CD14-positive monocyte (primary cell): ENCODE measurements at regions not wholly inside any gene's neighbourhood (a gene's known extent, or its start where the extent isn't known, plus 50 kb on each side); places are given as distances from the start of the nearest gene placed in this dataset.

ENCODE experiments used
- DNase-seq, 3 donors: peaks; one replicate each; pipeline ENCODE4 v3.0.0-alpha.2; 2011 to 2022
- H2AFZ ChIP-seq: 2 replicates; pipeline ENCODE4 v1.6.0; 2012; ENCODE audit warnings: mild to moderate bottlenecking, low read depth, low read length, inconsistent platforms; ENCODE audit not compliant: insufficient read depth, poor library complexity, severe bottlenecking
- H3K27ac ChIP-seq, 2 donors: 1 replicate in 1 of 2; 2 replicates in 1 of 2; pipeline ENCODE4 v1.5.1; 2012 to 2013; ENCODE audit warnings: low read length in 2 of 2, control low read depth in 1 of 2, inconsistent platforms in 1 of 2, low read depth in 1 of 2, mild to moderate bottlenecking in 1 of 2
- H3K27me3 ChIP-seq, 2 donors: one replicate each; pipeline versions ENCODE4 v1.6.0 to v1.6.1; 2011 to 2013; ENCODE audit warnings: low read length in 2 of 2; ENCODE audit not compliant: control insufficient read depth in 2 of 2, insufficient read depth in 2 of 2
- H3K36me3 ChIP-seq, 2 donors: replicated peaks in 1 of 2; 1 replicate in 1 of 2; 2 replicates in 1 of 2; pipeline versions ENCODE4 v1.5.1 to v1.6.1; 2012 to 2013; ENCODE audit warnings: low read length in 2 of 2, control low read depth in 1 of 2, inconsistent platforms in 1 of 2, mild to moderate bottlenecking in 1 of 2; ENCODE audit not compliant: insufficient read depth in 2 of 2, control insufficient read depth in 1 of 2
- H3K4me1 ChIP-seq, 2 donors: 1 replicate in 1 of 2; 2 replicates in 1 of 2; pipeline versions ENCODE4 v1.5.1 to v1.6.1; 2012 to 2013; ENCODE audit warnings: low read length in 2 of 2, control low read depth in 1 of 2, inconsistent platforms in 1 of 2, mild to moderate bottlenecking in 1 of 2, moderate library complexity in 1 of 2; ENCODE audit not compliant: insufficient read depth in 2 of 2, control insufficient read depth in 1 of 2
- H3K4me2 ChIP-seq: replicated peaks from 2 replicates; pipeline ENCODE3; 2012; ENCODE audit warnings: low read length, moderate library complexity, mild to moderate bottlenecking; ENCODE audit not compliant: poor library complexity, severe bottlenecking; ENCODE audit errors: extremely low read depth
- H3K4me3 ChIP-seq, 3 experiments: fragments of 200-600 bp in 1 of 3; sonication (generic) in 1 of 3; replicated peaks in 1 of 3; 1 replicate in 2 of 3; 2 replicates in 1 of 3; pipeline ENCODE4 v1.5.1; 2011 to 2013; ENCODE audit warnings: low read length in 3 of 3, mild to moderate bottlenecking in 3 of 3, control low read depth in 2 of 3, low read depth in 2 of 3, inconsistent platforms in 1 of 3, moderate library complexity in 1 of 3
- H3K79me2 ChIP-seq: 2 replicates; pipeline ENCODE4 v1.6.0; 2012; ENCODE audit warnings: mild to moderate bottlenecking, control low read depth, inconsistent platforms, low read length, moderate library complexity; ENCODE audit not compliant: insufficient read depth
- H3K9ac ChIP-seq: 2 replicates; pipeline ENCODE4 v1.6.0; 2017; ENCODE audit warnings: low read length, mild to moderate bottlenecking; ENCODE audit not compliant: insufficient read depth, poor library complexity, severe bottlenecking
- H3K9me3 ChIP-seq, 2 donors: replicated peaks in 1 of 2; 1 replicate in 1 of 2; 2 replicates in 1 of 2; pipeline versions ENCODE4 v1.5.1 to v1.6.1; 2012 to 2013; ENCODE audit warnings: low read length in 2 of 2, control low read depth in 1 of 2; ENCODE audit not compliant: control insufficient read depth in 1 of 2, insufficient read depth in 1 of 2
- H4K20me1 ChIP-seq: 2 replicates; pipeline ENCODE4 v1.6.0; 2012; ENCODE audit warnings: mild to moderate bottlenecking, low read length, control low read depth, moderate library complexity; ENCODE audit not compliant: insufficient read depth
- H3K27ac Mint-ChIP-seq, 7 donors: one replicate each; pipeline ENCODE4 v1.8.0; 2020; ENCODE audit warnings: mild to moderate bottlenecking in 7 of 7, mixed read lengths in 7 of 7, moderate library complexity in 6 of 7, inconsistent platforms in 2 of 7
- H3K27me3 Mint-ChIP-seq, 3 donors: one replicate each; pipeline ENCODE4 v1.8.0; 2021 to 2022; ENCODE audit warnings: low read depth in 3 of 3, mild to moderate bottlenecking in 3 of 3, mixed read lengths in 3 of 3, moderate library complexity in 3 of 3, inconsistent platforms in 1 of 3
- H3K36me3 Mint-ChIP-seq, 2 donors: one replicate each; pipeline ENCODE4 v1.8.0; 2020; ENCODE audit warnings: mixed read lengths in 2 of 2, inconsistent platforms in 1 of 2, mild to moderate bottlenecking in 1 of 2
- H3K4me1 Mint-ChIP-seq: one replicate; pipeline ENCODE4 v1.8.0; 2020; ENCODE audit warnings: mild to moderate bottlenecking, mixed read lengths
- H3K4me3 Mint-ChIP-seq, 2 donors: one replicate each; pipeline ENCODE4 v1.8.0; 2020; ENCODE audit warnings: mild to moderate bottlenecking in 2 of 2, mixed read lengths in 2 of 2, moderate library complexity in 1 of 2
- H3K9me3 Mint-ChIP-seq, 7 donors: one replicate each; pipeline ENCODE4 v1.8.0; 2020 to 2022; ENCODE audit warnings: mixed read lengths in 7 of 7, mild to moderate bottlenecking in 6 of 7, moderate library complexity in 6 of 7, inconsistent platforms in 2 of 7
- WGBS: methylation state at CpG from one replicate; pipeline ENCODE4 v1.1.5; 2013; ENCODE audit warnings: missing lambda C conversion rate; ENCODE audit not compliant: insufficient coverage; 5-methylcytosine and 5-hydroxymethylcytosine counted together
- intact Hi-C, 2 donors: fragments of 100-400 bp; cut with micrococcal nuclease; formaldehyde crosslinking; loops; one replicate each; pipeline versions ENCODE4 v1.15.0 to v1.15.1; 2023
- TF ChIP-seq, protein P1 (sequence below): fragments of 200-600 bp; IDR thresholded peaks from one replicate; pipeline ENCODE4 v1.8.0; 2022; ENCODE audit warnings: antibody characterized with exemption, mild to moderate bottlenecking

- Histone ChIP-seq H3K4me3 (no peak overlapping the region), H3K4me2 (no peak overlapping the region), H3K4me1 (no peaks in the 10 kb centered on the region), H3K79me2 (no peaks in the 10 kb centered on the region), H3K9ac (no peak overlapping the region), H2AFZ (no peak overlapping the region), H3K27ac (no peak overlapping the region), H3K36me3 (no peaks in the 10 kb centered on the region), H4K20me1 (no peaks in the 10 kb centered on the region), H3K9me3 (no peaks in the 10 kb centered on the region), H3K27me3 (no peaks in the 10 kb centered on the region)
- Mint-ChIP-seq H3K27me3 (no peaks in the 10 kb centered on the region), H3K9me3 (peaks cover 0 to 2% (median 0%) of the 10 kb centered on the region in 7 donors), H3K36me3 (no peaks in the 10 kb centered on the region), H3K4me3 (no peak overlapping the region), H3K27ac (no peak overlapping the region), H3K4me1 (peaks cover 2% of the 10 kb centered on the region)
- TF ChIP-seq, protein P1, sequence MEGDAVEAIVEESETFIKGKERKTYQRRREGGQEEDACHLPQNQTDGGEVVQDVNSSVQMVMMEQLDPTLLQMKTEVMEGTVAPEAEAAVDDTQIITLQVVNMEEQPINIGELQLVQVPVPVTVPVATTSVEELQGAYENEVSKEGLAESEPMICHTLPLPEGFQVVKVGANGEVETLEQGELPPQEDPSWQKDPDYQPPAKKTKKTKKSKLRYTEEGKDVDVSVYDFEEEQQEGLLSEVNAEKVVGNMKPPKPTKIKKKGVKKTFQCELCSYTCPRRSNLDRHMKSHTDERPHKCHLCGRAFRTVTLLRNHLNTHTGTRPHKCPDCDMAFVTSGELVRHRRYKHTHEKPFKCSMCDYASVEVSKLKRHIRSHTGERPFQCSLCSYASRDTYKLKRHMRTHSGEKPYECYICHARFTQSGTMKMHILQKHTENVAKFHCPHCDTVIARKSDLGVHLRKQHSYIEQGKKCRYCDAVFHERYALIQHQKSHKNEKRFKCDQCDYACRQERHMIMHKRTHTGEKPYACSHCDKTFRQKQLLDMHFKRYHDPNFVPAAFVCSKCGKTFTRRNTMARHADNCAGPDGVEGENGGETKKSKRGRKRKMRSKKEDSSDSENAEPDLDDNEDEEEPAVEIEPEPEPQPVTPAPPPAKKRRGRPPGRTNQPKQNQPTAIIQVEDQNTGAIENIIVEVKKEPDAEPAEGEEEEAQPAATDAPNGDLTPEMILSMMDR, result no peak
- intact Hi-C loops, result no loop called here
- 100% methylated on average over 1 of the region's 3 CpGs for WGBS
- no peak for DNase-seq
Observed at GRCh38 chr3:18033581-18034108, 291.2 kb upstream of the TBC1D5 start.

DNA sequence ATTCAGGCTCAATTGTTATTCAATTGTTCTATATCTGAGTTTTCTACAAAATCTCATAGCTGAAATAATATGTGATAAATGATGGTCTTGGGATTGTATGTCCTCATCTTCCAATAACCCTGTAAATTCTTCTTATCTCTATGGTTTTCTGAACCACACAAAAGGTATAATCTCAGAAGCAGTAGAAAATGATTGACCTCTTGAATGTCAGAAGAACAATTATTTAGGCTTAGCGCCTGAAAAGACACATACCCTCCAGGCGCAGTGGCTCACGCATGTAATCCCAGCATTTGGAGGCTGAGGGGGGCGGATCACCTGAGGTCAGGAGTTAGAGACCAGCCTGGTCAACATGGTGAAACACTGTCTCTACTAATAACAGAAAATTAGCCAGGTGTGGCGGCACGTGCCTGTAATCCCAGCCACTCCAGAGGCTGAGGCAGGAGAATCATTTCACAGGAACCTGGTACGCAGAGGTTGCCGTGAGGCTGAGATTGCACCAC is 288.0 kb upstream of the TBC1D5 start:
- Histone ChIP-seq H3K9me3 (no peaks in the 10 kb centered on the region), H3K4me3 (no peak overlapping the region), H2AFZ (no peak overlapping the region), H3K27ac (no peak overlapping the region), H3K4me2 (no peak overlapping the region), H3K79me2 (no peaks in the 10 kb centered on the region), H3K27me3 (no peaks in the 10 kb centered on the region), H4K20me1 (no peaks in the 10 kb centered on the region), H3K4me1 (no peaks in the 10 kb centered on the region), H3K9ac (no peak overlapping the region), H3K36me3 (no peaks in the 10 kb centered on the region)
- no peak for DNase-seq
- Mint-ChIP-seq H3K4me1 (peaks cover 8% of the 10 kb centered on the region), H3K27ac (no peak overlapping the region), H3K36me3 (no peaks in the 10 kb centered on the region), H3K4me3 (no peak overlapping the region), H3K27me3 (no peaks in the 10 kb centered on the region), H3K9me3 (peaks cover 0 to 2% (median 0%) of the 10 kb centered on the region in 7 donors)
- intact Hi-C loops, result no loop called here
- WGBS, result 98% methylated on average over 6 of the region's 8 CpGs
- TF ChIP-seq, protein P1, result no peak
